Testis (tissue), 2 donors: ENCODE measurements at regions not wholly inside any gene's neighbourhood (a gene's known extent, or its start where the extent isn't known, plus 50 kb on each side); places are given as distances from the start of the nearest gene placed in this dataset.

Experiments
- DNase-seq: peaks from one replicate; pipeline ENCODE4 v3.0.0-alpha.2; 2019
- H3K27ac ChIP-seq, 2 donors: fragments of 200-600 bp; sonication (generic); one replicate each; pipeline ENCODE4 v1.5.1; 2019
- H3K27me3 ChIP-seq: fragments of 200-600 bp; sonication (generic); one replicate; pipeline ENCODE4 v1.5.1; 2019
- H3K36me3 ChIP-seq: fragments of 200-600 bp; sonication (generic); one replicate; pipeline ENCODE4 v1.5.1; 2017; ENCODE audit warnings: low read depth; ENCODE audit errors: missing control alignments
- H3K4me1 ChIP-seq: fragments of 200-600 bp; sonication (generic); one replicate; pipeline ENCODE4 v1.5.1; 2019
- H3K4me3 ChIP-seq, 2 donors: fragments of 200-600 bp; sonication (generic); one replicate each; pipeline ENCODE4 v1.5.1; 2017 to 2019
- H3K9me3 ChIP-seq: fragments of 200-600 bp; sonication (generic); one replicate; pipeline ENCODE4 v1.5.1; 2017
- POLR2A ChIP-seq: fragments of 450-650 bp; IDR thresholded peaks from one replicate; pipeline ENCODE4 v1.6.1; 2017; ENCODE audit warnings: antibody characterized with exemption, mild to moderate bottlenecking, moderate library complexity
- WGBS, 2 donors: methylation state at CpG; one replicate each; pipeline ENCODE4 v1.1.5; 2018; 5-methylcytosine and 5-hydroxymethylcytosine counted together
- intact Hi-C: fragments of 100-400 bp; cut with DNase I; formaldehyde crosslinking; loops from one replicate; pipeline ENCODE4 v1.15.1; 2023; ENCODE audit warnings: low total_unique reads
- TF ChIP-seq, protein P1 (sequence below), 3 experiments: fragments of 450-650 bp in 2 of 3; fragments of 200-600 bp in 1 of 3; sonication (generic) in 1 of 3; IDR thresholded peaks; one replicate each; pipeline ENCODE4 v1.5.1; 2016 to 2019; ENCODE audit warnings: antibody characterized with exemption in 3 of 3, mild to moderate bottlenecking in 2 of 3, moderate library complexity in 1 of 3

DNA sequence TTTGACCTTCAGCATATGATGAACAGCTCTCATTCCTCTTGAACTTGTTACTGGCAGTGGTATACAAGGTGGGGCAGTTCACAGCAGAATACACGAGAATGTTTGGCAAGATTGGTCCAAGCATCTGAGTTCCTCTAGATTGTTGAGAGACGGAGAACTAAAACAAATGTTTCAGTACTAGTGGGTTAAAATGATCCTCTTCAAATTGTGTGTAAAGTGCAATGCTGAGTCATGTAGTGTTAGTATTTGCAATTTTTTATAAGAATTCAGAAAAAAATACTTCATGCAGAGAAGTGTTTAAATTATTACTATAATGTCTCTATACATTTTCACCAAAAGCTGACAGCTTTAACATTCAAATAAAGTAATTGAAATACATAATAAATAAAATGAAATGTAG is 879.8 kb downstream of the TFAP2A start:
- no peak overlapping the region for H3K27ac ChIP-seq
- no peak overlapping the region for H3K4me3 ChIP-seq
- no peak for DNase-seq
- 83 to 87% methylated on average over 2 of the region's 2 CpGs for WGBS, 2 donors
- no peaks in the 10 kb centered on the region for H3K36me3 ChIP-seq
- TF ChIP-seq POLR2A = no peak
- TF ChIP-seq, protein P1, sequence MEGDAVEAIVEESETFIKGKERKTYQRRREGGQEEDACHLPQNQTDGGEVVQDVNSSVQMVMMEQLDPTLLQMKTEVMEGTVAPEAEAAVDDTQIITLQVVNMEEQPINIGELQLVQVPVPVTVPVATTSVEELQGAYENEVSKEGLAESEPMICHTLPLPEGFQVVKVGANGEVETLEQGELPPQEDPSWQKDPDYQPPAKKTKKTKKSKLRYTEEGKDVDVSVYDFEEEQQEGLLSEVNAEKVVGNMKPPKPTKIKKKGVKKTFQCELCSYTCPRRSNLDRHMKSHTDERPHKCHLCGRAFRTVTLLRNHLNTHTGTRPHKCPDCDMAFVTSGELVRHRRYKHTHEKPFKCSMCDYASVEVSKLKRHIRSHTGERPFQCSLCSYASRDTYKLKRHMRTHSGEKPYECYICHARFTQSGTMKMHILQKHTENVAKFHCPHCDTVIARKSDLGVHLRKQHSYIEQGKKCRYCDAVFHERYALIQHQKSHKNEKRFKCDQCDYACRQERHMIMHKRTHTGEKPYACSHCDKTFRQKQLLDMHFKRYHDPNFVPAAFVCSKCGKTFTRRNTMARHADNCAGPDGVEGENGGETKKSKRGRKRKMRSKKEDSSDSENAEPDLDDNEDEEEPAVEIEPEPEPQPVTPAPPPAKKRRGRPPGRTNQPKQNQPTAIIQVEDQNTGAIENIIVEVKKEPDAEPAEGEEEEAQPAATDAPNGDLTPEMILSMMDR (IDR thresholded peaks at IDR 0.05) = no peak
- intact Hi-C loops = no loop called here
- H3K4me1 ChIP-seq = no peaks in the 10 kb centered on the region
- H3K27me3 ChIP-seq = no peaks in the 10 kb centered on the region
- no peaks in the 10 kb centered on the region for H3K9me3 ChIP-seq

DNA sequence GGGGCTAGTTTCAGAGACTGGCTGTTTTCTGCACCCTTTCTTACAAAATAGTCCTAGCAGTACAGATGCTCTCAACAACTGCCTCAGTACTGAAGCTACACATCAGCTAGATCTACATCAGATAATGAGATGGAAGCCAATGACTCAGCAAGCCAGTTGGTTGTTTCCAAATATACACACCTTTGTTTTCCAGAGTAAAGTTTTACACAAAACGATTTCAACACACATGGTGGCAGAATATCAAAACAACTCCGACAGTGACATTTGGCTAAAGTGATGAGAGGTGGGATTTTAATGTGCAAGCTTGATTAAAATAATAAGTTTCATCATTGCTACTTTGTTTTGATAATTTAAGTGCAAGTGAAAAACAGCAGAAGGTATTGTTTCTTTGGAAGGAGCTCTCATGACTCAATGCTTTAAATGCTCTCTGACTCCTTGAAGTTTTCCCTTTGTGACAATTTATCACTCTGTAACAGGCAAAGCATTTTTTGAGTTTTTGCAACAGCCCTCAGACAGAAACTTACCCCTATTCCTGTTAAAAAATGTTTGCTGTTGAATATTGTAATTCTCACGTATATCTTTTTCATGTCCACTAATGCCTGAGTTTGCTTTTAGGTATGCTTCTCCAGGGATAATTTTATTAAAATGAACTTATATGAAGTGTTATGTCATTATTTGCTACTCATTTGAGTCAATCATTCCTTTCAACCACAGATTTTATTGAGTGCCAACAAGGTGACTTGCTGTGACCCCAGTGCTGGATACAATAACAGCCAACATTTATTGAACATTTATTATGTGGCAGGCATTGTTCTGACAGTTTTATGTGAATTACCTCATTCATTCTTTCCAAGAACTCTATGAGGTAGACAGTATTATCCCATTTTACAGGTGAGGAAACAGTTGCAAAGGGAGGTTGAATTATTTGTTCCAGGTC is 882.0 kb downstream of the TFAP2A start:
- intact Hi-C loops = no loop called here
- Histone ChIP-seq H3K4me3 (no peak overlapping the region), H3K27me3 (no peaks in the 10 kb centered on the region)

DNA sequence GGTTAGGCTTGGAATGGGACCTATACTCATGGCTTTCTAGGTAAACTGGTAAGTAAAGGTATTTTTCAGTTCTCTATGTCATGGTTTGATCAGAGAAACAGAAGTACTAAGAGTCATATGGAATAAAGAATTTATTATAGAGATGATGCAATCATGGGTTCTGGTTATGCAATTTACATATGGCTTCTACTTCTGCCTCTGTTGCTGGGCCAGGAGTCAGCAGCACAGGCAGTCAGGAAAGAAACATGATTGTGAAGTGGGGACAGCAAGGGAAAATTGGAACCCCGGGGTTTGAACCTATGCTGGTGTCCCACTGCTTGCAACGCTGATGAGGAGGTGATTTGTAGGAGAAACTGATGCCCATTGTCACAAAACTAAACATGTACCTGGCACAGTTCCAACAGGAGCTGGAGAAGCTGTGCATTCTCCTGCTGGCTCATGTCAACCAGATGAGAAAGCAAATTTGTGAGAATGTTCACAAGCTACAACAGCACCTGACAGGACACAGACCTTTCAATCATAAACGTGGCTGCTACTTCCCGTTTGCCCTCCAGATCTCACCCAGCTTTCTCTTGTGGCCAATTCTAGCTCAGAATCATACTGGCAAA is 887.1 kb downstream of the TFAP2A start:
- Histone ChIP-seq H3K27ac (no peak overlapping the region), H3K9me3 (no peaks in the 10 kb centered on the region), H3K4me3 (no peak overlapping the region), H3K4me1 (no peaks in the 10 kb centered on the region), H3K27me3 (no peaks in the 10 kb centered on the region), H3K36me3 (no peaks in the 10 kb centered on the region)
- 54 to 67% methylated on average over 4 of the region's 4 CpGs for whole genome bisulfite sequencing, 2 donors
- DNase-seq = no peak
- intact Hi-C loops = no loop called here
- TF ChIP-seq, protein P1 (IDR thresholded peaks at IDR 0.05) = no peak
- TF ChIP-seq POLR2A = no peak

More for the DNA sequence above, 882.0 kb downstream of the TFAP2A start:
- H3K4me1 ChIP-seq = no peaks in the 10 kb centered on the region
- DNase-seq = no peak
- H3K9me3 ChIP-seq = no peaks in the 10 kb centered on the region
- WGBS, 2 donors = 86 to 88% methylated on average over 3 of the region's 3 CpGs
- H3K27ac ChIP-seq = no peak overlapping the region
- no peaks in the 10 kb centered on the region for H3K36me3 ChIP-seq
- TF ChIP-seq, protein P1 (IDR thresholded peaks at IDR 0.05) = no peak
- no peak for TF ChIP-seq POLR2A

DNA sequence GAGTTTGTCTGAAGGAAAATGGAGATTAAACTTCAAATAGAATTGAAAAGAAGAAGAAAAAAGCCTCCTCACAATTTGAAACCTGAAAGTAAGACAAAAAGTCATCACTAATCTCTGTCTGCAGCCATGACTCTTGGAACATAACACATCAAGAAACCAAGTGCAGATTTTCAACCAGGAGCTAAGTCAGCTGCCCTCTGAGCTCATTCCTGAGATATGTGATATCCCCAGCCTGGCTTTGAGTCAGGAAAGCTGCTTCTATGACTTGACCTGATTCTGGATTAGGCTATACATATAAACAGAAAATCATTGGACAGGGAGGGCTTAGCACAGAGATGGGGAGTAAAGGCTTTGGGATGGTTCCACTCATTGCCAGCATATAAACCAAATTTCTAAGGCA is 891.4 kb downstream of the TFAP2A start:
- H3K9me3 ChIP-seq = no peaks in the 10 kb centered on the region
- TF ChIP-seq, protein P1 (IDR thresholded peaks at IDR 0.05) = no peak
- TF ChIP-seq POLR2A = no peak
- H3K4me1 ChIP-seq = no peaks in the 10 kb centered on the region
- H3K4me3 ChIP-seq = no peak overlapping the region
- H3K27ac ChIP-seq = no peak overlapping the region
- H3K36me3 ChIP-seq = no peaks in the 10 kb centered on the region
- no peaks in the 10 kb centered on the region for H3K27me3 ChIP-seq
- intact Hi-C loops = no loop called here
- no peak for DNase-seq
